ENCODE measurements at regions not wholly inside any gene's neighbourhood (a gene's known extent, or its start where the extent isn't known, plus 50 kb on each side); places are given as distances from the start of the nearest gene placed in this dataset.
"Not testable (repeated sequence)": the region's sequence is repeated elsewhere in the genome, so short reads cannot be mapped to it uniquely, and the experiment has no call there.

DNA sequence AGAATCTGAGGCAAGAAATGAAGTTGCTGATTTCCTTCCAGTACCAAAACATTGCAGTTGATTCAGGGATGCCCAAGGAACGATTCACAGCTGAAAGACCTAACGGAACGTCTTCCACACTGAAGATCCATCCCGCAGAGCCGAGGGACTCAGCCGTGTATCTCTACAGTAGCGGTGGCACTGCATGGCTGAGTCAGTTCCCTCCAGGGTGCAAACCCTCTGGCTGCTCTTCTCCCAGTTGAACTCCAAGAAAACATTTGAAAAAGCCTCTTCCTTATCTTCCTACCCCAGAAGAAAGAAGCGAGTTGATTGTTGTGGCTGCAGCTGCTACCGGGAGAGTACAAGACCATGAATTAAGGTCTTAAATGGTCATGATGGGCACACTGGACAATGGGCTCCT lies 147.1 kb upstream of the PRSS1 start:
- no peak for DNase-seq

DNA sequence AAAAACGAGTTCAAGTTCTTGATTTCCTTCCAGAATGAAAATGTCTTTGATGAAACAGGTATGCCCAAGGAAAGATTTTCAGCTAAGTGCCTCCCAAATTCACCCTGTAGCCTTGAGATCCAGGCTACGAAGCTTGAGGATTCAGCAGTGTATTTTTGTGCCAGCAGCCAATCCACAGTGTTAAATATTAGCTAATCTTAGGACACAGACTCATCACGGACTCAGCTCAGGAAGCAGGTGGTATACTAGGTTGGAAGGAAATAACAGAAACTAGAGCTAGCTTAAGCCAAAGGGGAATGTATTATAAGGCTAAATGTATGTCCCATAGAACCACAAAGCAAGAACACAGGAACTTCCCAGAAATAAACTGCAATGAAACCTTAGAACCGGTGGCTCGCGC lies 151.0 kb upstream of the PRSS1 start:
- DNase-seq: no peak

DNA sequence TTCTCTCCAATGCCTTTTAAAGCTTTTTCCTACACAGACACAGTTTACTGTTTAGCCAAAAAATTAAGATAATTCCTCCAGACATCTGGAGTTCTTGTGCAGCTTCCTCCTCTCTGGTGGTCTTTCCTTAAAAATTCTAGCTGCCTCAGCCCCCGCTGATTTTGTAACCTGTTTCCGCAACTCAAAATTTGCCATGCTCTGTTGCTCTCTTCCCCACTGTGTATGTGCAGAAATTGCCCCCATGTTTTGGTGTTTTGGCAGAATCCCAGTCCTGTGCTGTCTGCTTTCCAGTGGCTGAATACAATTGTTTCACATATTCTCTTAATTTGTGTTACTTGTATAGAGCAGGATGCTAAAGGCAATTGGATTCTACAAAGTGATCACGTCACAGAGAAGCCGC lies 151.7 kb upstream of the PRSS1 start:
- DNase-seq: no peak

DNA sequence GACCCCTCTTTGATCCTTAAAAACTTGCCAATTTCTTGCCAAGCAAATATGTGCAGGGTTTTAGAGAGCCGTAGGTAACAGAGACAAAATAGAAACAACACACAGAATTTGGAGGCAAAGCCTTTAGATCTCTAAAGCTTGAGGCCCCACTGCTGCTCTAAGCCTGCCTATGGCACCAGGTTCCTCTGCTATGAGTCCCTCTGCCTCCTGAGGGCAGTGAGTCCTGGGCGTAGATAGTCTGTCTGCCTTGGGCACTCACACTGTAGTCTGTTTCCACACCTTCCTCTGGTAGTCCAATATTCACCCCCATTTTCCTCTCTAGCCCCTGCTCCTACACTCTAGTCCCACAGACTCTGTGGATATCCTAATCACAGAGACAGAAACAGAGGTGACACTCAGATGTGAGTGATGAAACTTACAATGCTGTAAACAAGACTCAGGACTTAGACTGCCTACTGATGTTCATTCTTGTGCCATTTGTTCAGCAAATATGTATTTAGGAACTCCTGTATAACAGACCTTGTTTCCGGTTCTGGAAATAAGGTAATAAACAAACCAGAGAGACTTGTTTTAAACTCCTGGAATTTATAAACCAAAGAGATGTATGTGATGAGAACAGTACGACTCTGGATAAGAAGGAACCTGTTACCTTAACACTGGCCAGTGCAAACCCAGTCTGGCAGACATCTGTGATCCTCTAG lies 153.3 kb upstream of the PRSS1 start:
- DNase-seq: no peak

DNA sequence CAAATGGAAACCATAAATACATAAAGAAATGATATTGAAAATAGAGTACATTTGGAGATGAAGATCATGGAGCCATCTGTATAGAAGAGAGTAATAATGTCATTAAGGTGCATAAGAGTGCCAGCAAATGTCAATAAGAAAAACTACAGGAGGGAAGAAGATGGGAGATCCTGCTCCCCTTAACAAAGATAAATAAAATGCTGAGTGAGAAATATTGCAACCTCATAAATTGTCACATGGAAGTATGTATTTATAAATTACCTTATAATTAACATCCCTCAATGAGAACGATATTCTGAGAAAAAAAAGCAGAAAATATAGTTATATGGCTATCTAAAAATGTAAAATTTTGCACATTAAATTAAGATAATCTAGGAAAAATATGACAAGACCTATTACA lies 155.2 kb upstream of the PRSS1 start:
- no peak for DNase-seq

DNA sequence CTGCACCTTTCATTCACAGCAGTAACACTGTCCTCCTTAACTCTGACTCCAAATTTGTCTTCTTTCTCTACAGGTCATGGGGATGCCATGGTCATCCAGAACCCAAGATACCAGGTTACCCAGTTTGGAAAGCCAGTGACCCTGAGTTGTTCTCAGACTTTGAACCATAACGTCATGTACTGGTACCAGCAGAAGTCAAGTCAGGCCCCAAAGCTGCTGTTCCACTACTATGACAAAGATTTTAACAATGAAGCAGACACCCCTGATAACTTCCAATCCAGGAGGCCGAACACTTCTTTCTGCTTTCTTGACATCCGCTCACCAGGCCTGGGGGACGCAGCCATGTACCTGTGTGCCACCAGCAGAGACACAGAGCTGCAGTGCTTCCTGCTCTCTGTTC lies 156.2 kb upstream of the PRSS1 start:
- DNase-seq: no peak

DNA sequence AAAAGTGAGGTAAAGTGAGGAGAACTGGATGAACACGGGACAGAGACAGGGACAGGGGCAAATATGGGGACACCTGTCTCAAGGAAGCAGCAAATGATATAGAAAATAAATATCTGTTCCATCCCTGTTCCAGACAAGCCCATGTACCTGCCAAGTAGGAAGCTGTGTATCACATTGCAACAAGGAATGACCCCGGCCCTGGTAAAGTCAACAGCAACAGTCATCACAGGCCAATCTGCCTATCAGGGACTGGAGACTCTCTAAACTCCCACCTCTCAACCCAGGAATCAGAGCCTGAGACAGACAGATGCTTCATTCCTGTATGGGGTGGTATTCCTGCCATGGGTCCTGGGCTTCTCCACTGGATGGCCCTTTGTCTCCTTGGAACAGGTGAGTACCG lies 156.6 kb upstream of the PRSS1 start:
- DNase-seq: no peak

DNA sequence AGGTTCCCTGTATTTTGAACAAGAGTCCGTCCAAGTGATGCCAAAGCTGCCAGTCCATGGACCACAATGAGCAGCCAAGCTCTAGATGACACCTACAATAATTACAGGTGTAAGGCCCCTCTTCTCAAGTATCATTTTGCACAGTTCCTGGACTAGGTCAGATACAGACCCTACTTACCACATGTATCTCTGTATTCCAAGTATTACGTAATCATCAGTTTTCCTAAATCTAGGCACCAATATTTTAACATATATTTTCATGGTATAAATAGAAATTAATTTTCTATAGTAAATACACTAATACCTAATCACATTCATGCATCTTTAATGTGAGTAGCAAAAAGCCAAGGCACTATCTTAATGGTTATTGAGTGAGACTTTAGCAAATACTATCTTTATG lies 157.0 kb upstream of the PRSS1 start:
- DNase-seq: no peak

DNA sequence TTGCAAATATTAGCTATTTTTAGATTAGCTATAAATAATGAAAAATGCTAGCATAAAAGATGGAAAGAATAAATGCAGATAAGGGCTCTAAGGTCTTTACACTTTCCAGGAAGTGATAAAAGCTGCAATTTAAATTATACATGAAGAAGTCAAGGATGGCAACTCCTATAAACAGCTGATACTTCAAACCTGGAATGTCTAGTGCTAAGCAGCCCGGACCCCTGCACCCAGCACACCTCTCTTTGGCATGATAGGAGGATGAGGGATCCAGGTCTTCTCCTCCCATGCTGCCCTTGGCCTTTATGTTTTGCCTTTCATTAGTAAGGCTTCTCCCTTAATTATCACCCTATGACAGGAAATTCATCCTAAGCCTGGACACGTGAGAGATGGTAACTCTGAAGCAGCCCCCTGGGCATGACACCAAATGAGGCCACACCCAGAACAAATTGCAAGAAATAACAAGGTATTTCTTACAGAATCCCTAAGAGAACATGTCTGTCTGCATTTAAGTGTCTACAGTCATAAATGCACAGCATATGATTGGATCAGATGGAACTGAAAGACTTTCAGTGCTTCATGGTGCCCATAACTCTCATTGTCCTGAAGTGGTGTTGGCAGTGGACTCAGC lies 158.3 kb upstream of the PRSS1 start:
- no peak for DNase-seq

DNA sequence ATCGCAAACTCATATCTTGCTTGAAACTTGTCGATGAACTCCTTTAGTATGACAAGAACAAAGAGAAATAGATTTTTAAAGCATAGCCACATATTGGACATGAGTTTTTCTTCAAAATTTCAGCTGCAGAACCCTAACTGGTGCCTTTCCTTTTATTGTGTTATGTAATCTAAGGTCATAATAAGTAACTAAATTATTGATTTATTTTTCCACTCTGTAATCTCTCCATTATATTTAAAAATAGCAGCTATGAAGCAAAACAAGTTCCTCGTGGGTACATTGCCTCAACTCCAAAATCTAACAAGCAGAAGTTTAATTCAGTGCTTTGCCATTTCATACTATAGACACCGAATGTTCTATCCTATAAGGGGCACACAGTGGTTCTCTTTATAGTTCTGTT lies 159.2 kb upstream of the PRSS1 start:
- no peak for DNase-seq

DNA sequence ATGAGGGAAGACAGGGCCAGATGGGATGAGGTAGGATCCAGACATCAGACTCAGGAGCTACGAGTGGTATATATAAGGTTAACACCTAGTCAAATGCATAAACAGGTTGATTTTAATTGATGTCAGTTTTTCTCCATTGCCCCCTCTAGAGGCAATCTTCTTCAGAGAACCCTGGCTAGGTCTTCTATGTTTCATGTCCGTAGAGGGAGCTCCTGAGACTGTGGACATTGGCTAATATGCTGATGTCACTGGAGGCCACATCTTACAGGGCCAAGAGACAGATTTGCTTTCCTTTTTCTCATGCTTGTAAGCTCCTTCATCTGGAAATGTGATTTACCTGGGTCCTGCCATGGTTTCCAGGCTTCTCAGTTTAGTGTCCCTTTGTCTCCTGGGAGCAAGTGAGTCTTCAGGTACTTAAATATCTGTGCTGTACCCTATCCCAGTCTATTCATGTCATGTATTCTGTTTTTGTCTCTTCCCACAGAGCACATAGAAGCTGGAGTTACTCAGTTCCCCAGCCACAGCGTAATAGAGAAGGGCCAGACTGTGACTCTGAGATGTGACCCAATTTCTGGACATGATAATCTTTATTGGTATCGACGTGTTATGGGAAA lies 161.6 kb upstream of the PRSS1 start:
- DNase-seq: no peak

DNA sequence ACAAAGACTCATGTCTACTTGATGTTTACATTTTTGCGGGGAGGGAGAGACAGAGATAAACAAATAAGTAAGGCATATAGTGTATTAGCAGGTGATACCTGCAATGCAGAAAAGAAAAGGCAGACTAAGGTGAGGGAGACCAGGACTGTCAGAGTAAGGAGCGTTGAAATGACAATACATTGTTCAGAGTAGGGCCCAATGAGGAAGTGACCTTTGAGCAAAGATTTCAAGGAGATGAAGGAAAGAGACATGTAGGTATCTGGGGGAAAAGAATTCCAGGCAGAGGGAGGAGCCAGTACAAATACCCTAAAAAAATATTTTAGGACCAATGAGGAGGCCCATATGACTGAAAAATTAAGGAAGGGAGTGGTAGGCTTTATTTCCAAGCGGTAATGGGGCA lies 162.7 kb upstream of the PRSS1 start:
- no peak for DNase-seq

DNA sequence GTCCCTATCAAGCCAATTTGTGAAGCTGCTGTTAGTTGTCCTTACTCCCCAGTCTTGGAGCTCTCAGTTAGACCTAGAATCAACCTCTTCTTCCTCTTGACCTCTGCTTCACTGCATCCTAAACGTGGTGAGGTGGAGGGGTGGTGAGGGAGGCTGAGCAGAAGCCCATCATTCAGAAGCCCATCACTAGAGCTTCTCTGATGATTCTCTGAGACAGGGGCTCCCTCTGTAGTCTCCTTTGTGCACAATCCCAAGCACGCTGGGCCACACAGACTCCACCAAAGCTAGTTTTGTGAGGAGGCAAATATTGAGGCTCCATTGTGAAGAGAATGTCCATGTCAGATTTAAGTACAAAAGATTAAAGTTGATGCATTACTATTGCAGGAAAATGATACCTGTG lies 163.8 kb upstream of the PRSS1 start:
- DNase-seq: no peak

DNA sequence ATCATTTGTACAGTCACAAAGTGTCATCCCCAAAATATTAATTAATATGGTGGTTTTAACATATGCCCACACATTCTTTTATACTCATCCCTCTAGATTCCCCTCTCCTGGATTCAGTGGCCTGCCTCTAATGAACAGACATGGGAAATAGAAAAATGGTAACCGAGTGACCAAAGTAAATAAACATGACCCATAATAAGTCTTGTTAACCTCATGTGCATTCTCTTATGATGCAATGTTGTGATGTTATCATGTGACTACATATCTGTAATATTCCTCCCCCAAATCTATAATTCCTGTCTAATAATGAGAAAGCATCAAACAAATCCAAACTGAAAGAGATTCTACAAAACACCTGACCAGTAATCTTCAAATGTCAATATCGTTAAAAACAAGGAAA lies 164.5 kb upstream of the PRSS1 start:
- DNase-seq: no peak

DNA sequence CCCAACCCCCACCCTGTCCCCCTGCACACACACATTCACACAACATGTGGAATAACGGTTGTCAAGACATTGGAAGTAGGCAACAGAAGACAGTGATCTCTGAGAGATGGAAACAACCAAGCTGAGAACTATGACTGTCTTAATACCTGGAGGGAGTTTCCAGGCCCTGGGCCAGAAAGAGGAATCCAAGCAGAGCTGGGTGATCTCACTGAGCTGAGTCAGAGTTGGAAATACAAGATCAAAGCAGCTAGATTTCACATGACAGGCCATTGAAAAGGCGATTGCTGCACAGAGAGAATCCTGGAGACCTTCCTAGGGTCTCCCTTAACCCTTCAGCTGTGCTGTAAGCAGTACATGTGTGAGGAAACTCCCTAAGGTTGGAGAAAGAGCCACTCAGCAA lies 165.8 kb upstream of the PRSS1 start:
- no peak for DNase-seq

DNA sequence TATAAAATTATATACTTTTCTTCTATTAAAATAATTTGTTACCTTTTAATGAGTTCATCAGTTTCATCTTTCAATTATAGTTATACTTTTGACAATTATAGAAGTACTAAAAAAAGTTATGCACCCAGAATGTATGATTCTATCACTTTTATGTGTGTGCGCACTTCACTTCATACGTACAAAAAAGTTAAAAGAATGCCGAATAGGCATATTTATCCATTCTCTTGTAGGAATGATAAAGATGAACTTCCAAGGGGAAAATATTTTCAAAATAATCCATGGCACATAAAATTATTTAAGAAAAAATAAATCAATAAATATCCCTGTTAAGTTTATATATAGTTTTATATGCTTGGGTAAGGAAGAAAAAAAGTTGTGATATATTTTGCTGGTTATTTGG lies 166.9 kb upstream of the PRSS1 start:
- DNase-seq: no peak

DNA sequence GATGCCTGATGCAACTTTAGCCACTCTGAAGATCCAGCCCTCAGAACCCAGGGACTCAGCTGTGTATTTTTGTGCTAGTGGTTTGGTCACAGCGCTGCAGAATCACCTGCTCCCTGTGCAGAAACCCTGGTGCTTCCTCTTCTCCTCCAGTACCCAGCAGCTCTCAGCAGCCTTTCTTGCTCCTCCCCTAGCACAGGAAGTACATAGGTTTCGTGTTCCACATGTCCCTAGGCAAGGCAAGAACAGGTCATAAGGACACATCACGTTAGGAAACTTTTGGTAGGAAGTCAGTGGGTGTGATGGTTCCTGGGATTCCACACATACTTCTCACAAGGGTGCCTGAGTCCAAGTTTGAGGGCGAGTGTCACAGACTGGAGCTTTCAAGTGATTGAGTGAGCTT lies 167.9 kb upstream of the PRSS1 start:
- no peak for DNase-seq

DNA sequence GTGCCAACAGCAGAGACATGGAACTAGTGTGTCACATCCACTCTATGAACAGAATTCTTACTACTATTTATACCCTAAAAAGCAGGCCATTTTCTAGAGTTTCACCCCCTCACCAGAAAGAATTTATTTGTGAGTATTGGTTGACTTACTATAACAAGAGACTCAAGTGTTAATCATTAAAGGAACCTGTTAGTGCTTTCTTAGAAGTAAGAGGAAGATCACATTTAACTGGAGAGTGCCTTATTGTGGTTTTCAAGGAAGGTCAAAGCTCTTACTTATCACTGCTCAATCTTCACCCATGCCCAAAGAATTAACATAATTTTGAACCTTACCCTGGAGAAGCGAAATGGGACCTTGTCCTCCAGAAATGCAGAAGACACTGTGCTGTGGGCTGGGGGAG lies 169.3 kb upstream of the PRSS1 start:
- DNase-seq: no peak

DNA sequence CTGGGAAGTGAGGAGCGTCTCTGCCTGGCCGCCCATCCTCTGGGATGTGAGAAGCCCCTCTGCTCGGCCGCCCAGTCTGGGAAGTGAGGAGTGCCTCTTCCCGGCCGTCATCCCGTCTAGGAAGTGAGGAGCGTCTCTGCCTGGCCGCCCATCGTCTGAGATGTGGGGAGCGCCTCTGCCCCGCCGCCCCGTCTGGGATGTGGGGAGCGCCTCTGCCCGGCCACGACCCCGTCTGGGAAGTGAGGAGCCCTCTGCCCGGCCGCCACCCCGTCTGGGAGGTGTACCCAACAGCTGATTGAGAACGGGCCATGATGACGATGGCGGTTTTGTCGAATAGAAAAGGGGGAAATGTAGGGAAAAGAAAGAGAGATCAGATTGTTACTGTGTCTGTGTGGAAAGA lies 173.9 kb upstream of the PRSS1 start:
- DNase-seq: not testable (repeated sequence)

DNA sequence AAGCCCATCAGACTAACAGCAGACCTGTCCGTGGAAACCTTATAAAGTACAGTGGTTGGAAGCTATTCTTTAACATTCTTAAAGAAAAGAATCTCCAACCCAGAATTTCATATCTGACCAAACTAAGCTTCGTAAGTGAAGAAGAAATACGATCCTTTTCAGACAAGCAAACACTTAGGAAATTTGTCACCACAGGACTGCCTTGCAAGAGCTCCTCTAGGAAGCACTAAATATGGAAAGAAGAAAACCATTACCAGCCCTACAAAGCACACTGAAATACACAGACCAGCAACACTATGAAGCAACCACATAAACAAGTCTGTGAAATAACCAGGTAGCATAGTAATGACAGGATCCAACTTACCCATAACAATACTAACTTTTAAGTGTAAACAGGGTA lies 177.7 kb upstream of the PRSS1 start:
- no peak for DNase-seq

DNA sequence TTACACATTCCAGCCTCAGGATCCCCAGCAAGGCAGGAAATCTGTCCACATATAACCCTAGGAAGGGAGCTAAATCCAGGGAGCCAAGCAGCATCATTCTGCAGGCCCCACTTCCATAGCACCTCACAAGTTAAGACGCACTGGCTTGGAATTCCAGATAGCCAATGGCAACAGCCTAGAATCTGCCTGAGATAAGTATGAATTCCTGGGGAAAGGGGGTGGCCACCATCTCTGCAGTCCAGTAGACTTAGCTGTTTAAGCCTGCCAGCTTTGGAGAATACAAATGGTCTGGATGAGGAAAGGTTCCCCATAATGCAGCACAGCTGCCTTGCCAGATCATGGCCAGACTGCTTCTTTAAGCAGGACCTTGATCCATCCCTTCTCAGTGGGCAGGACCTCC lies 179.4 kb upstream of the PRSS1 start:
- DNase-seq: no peak

DNA sequence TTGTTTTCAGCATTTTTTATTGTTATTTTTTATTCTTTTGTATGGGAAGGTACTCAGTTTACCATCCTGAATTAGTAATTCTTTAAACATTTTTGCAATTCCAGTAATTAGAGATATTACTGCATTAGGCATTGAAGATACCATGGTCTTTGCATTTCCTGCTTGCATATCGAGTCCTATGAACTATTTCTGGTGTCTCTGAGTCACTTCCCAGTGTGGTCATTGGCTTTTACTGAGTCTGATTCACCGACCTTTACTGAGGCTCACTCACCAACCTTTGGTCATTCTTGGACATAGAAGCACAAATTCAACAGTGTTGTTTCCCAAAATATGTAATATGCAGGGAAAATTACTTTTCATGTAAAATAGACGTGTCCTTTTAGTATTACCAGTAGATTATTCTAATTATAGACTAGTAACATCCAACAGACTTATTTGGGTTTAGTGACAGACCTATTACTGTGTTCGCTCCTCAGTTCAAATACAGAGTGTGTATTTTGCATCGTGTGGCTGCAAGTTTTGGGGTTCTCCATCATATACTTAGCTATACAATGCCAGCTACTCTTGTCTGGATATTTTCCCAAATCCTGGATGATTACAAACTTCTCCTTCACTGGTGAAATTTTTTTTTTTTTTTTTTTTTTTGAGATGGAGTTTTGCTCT lies 180.7 kb upstream of the PRSS1 start:
- DNase-seq: no peak

DNA sequence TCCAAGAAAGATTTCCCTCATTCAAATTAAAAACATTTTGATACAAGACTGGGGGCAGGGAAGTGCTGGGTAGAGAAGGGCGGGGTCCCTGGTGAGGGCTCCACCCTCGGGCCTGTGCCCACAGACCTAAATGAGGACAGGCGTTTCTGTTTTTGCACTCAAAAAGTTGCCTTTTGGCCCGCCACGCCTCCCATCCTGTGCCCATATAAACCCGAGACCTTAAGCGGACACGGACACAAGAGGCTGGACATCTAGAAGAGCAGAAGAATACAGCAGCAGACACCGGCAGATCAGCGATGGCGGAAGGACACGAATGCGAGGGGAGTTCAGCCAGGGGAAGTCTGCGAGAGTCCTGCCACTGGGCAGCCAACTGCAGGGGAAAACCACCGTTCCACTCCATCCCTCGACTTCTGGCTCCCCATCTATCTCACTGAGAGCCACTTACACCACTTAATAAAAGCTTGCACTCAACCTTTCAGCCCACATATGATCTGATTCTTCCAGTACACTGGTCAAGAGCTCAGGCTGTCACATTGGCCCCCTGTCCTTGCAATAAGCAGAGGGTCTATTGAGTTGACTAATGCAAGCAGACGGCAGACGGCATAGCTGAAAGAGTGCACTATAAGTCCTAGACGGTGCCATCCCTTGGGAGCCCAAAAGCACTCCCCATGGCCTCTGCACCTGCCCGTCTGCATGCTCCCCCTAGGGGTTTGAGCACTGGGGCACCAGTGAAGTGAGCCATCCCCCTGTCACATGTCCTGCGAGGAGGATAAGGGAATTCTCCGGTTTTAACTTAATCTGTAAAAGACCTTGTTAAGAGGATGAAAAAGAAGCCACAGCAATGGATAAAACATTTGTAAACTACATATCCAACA lies 181.8 kb upstream of the PRSS1 start:
- no peak for DNase-seq
